ENCODE measurements at regions not wholly inside any gene's neighbourhood (a gene's known extent, or its start where the extent isn't known, plus 50 kb on each side); places are given as distances from the start of the nearest gene placed in this dataset.
"Not testable (repeated sequence)": the region's sequence is repeated elsewhere in the genome, so short reads cannot be mapped to it uniquely, and the experiment has no call there.

DNA sequence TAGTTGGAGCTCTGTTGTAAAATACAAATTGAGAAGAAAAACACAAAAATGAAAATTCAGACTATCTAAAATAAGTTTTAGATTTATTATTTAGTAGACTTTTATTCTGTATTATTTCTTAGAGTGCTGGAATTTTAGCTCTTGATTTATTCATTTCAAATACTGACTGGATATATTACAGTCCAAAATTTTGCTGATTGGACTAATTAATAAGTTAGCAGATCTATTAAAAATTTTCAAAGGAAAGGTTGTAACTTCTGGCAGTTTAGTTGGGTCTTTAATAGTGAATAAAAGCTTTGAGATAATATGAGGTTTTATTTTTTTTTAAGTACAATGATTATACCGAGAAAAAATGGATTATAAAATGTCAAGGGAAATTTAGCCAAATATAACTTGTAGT is 1224.9 kb upstream of the SPRY2 start:
- intact Hi-C loops (cut with DNase I): no loop called here
- no peak for DNase-seq

DNA sequence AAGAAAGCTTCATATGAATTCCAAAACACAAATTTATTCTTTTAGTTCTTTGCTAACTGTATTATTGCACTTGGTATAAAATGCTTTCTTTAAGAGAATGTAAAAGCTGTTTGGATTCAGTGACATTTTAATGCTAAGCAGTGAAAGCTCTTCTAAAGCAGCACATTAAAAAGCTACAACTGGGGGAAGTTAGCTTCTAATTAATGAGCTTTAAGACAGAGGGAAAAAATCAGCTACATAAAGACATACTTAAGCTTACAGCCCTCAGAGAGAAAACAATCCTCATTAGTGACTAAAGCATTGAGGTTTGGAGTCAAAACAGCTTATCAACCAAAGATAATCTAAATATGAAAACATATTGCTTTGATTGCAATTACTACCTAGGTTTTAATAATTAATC is 1222.2 kb upstream of the SPRY2 start:
- no peak for DNase-seq
- intact Hi-C loops (cut with DNase I): no loop called here

GRCh38 chr13:81562598-81562997 is 1221.7 kb upstream of the SPRY2 start:
- intact Hi-C loops (cut with DNase I): no loop called here

DNA sequence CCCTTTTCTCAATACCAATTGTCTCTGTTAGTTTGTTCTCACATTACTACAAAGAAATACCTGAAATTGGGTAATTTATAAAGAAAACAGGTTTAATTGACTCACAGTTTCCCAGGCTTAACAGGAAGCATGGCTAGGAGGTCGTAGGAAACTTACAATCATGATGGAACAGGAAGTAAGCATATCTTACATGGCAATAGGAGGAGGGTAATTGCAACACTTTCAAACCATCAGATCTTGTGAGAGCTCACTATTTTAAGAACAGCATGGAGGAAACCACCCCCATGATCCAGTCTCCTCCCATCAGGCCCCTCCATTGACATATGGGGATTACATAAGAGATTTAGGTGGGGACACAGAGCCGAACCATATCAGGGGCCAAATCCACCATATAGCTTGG is 1210.1 kb upstream of the SPRY2 start:
- DNase-seq: no peak

More at GRCh38 chr13:81562598-81562997, 1221.7 kb upstream of the SPRY2 start:
- DNase-seq: no peak

GRCh38 chr13:81546294-81546693 is 1205.4 kb upstream of the SPRY2 start:
- intact Hi-C loops (cut with DNase I); DNase-seq: not testable (repeated sequence)

More for the DNA sequence above, 1210.1 kb upstream of the SPRY2 start:
- intact Hi-C loops (cut with DNase I): no loop called here

DNA sequence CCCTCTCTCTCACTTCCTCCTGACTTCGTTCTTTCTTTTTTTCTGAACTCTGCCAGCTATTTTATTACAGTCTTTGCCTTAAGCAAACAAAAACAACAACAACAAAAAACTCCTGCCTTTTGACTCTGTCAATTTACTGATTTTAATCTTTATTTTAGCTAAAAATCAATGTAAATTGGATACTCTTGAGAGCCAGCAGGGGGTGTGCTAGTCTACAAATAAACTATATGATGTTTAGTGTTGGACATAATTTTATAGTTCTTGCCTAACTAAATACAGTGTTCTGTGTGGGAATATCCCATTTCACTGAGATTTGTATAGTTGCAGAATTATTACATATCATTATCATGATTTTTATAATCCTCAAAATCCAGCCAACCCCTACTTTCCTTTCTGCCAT is 1199.9 kb upstream of the SPRY2 start:
- DNase-seq: no peak
- intact Hi-C loops (cut with DNase I): no loop called here

GRCh38 chr13:81539643-81540150 is 1198.8 kb upstream of the SPRY2 start:
- intact Hi-C loops (cut with DNase I): no loop called here
- DNase-seq: no peak

DNA sequence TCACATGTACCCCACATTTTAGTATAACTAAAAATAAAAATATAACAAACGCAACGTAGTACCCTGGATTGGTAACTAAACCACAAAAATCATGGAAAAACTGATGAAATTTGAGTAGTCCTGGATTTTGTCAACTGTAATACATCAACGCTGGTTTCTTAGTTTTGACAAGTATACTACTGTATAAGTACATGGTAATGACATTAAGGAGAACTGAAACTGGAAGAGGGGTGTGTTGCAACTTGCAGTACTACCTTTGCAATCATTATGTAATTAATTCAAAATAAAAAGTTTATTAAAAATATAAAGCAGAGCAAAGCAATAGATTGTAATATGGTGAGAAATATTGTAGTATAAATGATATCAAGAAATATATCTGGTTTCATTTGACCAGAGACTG is 1158.0 kb upstream of the SPRY2 start:
- DNase-seq: no peak

DNA sequence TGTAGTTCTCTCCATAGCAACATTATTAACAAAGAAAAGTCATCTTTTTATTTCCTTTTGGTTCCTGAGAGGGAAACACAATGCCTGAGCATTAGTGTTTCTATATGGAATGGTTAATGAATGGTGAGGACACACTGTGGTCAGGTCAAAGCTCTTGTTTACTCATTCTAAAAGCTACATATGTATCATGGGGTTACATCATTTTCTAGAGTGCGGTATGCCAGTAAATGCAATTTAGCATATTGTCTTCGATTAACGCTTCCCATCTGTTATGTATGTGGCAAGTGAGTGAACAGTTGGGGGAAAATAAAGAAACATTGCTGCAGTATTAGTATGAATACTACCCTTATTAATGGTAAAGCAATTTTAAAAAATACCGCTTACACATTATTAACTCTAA is 1152.2 kb upstream of the SPRY2 start:
- DNase-seq: no peak
- intact Hi-C loops (cut with DNase I): no loop called here

More for the DNA sequence above, 1158.0 kb upstream of the SPRY2 start:
- intact Hi-C loops (cut with DNase I): no loop called here

DNA sequence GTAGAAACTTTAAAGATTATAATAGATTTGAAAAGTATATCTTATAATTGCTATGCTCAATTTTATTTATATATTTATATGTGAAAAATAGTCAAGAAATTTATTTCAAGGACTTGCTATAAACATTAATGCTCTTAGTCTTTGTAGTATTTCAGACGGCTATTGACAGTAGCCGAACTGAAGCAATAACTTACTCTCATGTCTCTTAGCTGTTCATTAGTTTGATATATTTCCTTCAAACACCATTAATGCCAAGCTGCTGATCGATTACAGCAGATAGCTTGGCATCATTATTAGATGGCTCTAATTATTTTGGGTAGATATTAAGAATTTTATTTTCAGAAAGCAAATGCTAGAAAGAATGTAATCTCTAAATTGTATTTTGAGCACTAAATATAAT is 1151.5 kb upstream of the SPRY2 start:
- intact Hi-C loops (cut with DNase I): no loop called here
- no peak for DNase-seq

DNA sequence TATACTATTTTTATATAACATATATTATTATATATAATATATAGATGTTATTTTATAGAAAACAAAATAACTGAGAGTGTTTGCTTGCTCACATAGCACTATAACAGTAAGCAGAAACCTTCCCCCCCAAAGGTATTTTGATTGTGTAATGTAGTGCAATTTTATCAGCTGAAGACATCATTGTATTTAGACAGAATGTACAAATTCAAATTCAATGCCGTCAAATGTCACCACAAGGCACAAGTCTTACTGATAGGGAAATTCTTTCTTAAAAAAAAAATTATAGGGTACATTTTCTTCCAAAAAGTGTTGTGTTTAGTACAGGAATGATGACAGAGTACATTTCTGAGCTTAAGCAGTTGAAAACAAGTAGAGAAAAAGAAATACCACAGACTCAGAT is 1147.1 kb upstream of the SPRY2 start:
- intact Hi-C loops (cut with DNase I): no loop called here
- DNase-seq: no peak

- DNase-seq: no peak
- intact Hi-C loops (cut with DNase I): no loop called here
Measured at GRCh38 chr13:81487151-81487550, 1146.2 kb upstream of the SPRY2 start.

GRCh38 chr13:81480634-81481033 is 1139.7 kb upstream of the SPRY2 start:
- intact Hi-C loops (cut with DNase I): loop anchor here (5.0 kb wide), 1 partner anchor 308 kb away; no protein-coding TSS in a partner anchor
- no peak for DNase-seq

DNA sequence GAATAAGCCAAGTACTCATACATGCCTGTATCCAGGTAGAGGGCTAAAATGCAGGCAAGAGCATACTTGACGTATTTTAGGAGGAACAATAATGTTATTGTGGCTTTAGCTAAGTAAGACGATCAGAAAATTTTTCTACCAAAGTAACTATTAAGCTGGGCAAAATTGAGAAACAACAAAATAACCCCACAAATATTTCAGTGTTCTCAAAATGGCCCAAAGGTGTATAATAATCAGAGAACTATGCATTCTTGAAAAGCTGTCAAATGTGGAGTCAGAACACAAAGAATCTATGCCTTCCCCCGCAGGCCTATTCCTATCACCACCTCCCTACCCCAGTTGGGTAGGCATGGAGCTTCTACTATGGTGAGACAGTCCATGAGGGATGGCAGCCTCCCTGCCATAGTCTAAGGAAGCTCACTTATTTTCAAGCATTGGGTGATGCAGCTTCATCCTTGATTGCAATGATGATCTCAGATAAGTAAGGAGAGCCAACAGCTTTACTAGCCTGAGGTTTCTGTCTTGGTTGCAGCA is 1132.5 kb upstream of the SPRY2 start:
- no peak for DNase-seq
- intact Hi-C loops (cut with DNase I): no loop called here

GRCh38 chr13:81458170-81458569 is 1117.2 kb upstream of the SPRY2 start:
- intact Hi-C loops (cut with DNase I): no loop called here
- DNase-seq: no peak

DNA sequence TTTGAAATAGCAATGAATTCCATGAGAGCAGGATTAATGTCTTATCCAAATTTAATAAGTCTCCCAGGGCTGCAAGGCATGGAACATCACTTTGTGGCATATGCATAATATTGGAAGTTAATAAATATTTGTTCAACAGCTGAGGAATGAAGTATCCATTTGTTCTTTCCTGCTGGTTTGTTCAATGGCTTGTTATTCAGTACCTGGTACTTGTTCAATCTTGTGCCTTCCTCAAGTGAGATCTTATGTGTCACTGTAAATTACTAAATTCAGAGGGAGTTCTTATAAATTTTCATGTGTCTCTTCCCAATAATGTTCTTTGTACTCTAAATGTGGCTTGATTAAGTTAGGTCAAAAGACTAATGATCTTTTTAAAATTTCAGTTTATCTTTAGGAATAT is 1105.5 kb upstream of the SPRY2 start:
- intact Hi-C loops (cut with DNase I): no loop called here
- DNase-seq: no peak

GRCh38 chr13:81442904-81443303 is 1102.0 kb upstream of the SPRY2 start:
- intact Hi-C loops (cut with DNase I): no loop called here
- DNase-seq: no peak

DNA sequence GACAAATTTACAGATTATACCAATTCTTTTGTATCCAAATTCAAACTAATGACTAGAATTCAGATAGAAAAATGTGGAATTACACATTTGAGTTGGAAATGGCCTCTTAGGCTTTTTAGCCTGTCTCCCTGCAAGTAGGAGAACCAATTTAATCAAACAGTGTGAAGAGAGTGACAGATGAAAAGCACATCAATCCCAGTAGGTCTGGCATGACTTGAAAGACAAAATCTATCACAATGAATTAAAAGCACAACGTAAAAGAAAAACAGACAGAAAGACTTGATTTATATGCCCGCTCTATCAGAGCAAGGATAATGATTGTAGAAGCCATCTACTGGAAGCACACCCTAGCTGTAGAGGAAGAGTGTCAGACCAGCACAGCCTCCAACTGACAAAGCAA is 1084.4 kb upstream of the SPRY2 start:
- intact Hi-C loops (cut with DNase I): no loop called here
- DNase-seq: no peak

DNA sequence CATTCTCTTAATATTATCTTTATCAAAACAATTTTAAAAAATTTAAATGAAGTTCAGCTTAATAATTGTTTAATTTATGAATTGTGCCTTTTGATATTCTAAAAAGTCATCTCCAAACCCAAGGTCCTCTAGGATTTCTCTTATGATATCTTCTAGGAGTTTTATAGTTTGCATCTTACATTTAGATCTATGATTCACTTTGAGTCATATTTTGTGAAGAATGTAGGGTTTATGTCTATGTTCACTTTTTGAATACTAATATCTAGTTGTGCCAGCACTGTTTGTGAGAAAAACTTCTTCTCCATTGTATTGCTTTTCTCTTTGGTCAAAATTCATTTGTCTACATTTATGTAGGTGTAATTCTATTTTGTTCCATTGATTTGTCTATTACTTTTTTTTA is 1068.4 kb upstream of the SPRY2 start:
- DNase-seq: no peak
- intact Hi-C loops (cut with DNase I): no loop called here

DNA sequence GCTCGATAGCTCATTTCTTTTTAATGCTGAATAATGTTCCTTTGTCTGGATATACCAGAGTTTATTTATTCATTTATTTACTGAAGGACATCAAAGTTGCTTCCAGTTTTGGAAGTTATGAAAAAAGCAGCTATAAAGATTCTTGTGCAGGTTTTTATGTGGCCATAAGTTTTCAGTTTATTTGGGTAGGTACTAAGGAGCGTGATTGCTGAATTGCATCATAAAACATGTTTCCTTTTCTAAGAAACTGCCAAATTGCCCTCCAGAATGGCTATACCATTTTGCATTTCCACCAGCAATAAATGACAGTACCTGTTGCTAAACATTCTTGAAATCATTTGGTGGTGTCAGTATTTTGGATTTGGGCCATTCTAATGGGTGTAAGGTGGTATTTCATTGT is 1067.7 kb upstream of the SPRY2 start:
- intact Hi-C loops (cut with DNase I): no loop called here

DNA sequence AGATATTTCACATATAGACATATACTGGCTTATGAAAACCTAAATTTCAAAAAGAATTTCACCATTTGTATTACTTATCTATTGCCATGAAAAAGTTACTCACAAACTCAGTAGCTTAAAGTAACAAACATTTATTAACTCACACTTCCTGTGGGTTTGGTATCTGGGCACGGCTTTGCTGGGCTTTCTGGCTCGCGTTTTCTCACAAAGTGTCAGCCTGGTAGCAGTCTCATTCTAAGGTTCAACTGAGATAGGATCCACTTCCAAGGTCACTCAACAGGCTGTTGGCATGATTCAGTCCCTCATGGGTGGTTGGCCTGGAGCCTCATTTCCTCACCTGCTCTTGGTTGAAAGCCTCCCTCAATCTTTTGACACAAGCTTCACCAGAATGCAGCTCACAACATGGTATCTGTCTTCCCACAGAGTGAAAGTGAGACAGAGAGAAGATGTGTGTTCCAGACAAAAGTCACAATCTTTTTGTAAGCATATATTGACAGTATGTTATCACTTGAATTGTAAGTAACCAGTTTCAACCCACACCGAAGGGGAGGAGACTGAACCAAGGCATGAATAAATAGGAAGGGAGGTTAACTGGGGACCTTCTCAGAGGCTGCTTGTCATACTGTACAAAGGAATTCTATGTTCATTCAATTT is 1065.8 kb upstream of the SPRY2 start:
- intact Hi-C loops (cut with DNase I): no loop called here
- DNase-seq: no peak

More for the DNA sequence above, 1067.7 kb upstream of the SPRY2 start:
- no peak for DNase-seq

DNA sequence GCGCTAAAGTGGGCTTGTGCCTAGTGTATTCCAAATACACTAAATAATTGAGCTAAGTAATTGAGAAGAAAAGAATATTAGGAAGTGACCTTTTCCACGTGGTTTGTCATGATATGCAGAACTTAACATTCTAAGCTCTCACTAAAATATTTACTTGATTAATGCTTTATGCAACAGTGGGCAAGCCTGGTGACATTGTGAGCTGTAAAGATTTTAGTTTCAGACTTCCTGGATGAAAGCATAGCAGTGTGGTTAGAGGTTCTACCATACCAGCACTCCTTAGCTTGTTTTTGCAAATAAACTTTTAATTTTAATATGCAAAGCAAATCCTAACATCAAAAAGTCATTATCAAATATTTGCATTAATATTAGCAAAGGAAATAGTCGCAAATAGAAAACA is 1065.1 kb upstream of the SPRY2 start:
- no peak for DNase-seq
- intact Hi-C loops (cut with DNase I): no loop called here

DNA sequence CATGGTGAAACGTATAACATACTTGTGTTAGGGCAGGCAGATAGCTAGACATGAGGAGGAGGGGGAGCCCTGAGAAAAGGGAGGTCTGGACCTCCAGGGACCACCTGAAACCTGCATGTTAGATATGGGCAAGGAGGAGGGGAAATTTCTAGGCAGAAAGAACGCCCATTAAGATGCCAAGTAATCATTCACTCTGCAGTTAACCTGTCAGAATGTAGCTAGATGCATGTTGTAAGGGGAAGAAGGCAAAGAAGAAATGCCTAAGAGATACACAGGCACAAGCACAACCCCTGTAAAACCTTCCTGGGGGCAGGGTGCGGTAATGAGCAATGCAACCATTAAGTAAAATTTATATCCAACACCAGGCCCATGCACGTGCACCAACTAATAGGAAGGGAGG is 1055.3 kb upstream of the SPRY2 start:
- intact Hi-C loops (cut with DNase I): no loop called here
- no peak for DNase-seq

Measured in posterior cingulate gyrus (tissue), 11 donors.